Transverse colon (tissue), 4 donors: ENCODE measurements at regions not wholly inside any gene's neighbourhood (a gene's known extent, or its start where the extent isn't known, plus 50 kb on each side); places are given as distances from the start of the nearest gene placed in this dataset.

Experiments
- EP300 ChIP-seq: sonication (generic); formaldehyde crosslinking; IDR thresholded peaks from one replicate; pipeline ENCODE4 v1.6.1; 2017; ENCODE audit warnings: antibody characterized with exemption, low read depth
- POLR2A ChIP-seq: fragments of 450-650 bp; IDR thresholded peaks from one replicate; pipeline ENCODE4 v1.6.1; 2016; ENCODE audit warnings: antibody characterized with exemption, mild to moderate bottlenecking, moderate library complexity
- POLR2AphosphoS5 ChIP-seq, 3 donors: sonication (generic); formaldehyde crosslinking; IDR thresholded peaks; one replicate each; pipeline ENCODE4 v1.6.1; 2016; ENCODE audit warnings: antibody characterized with exemption in 3 of 3
- TF ChIP-seq, protein P1 (sequence below), 5 experiments: fragments of 200-600 bp in 3 of 5; fragments of 450-650 bp in 2 of 5; sonication (generic) in 3 of 5; IDR thresholded peaks; 1 replicate in 2 of 5; 2 replicates in 3 of 5; pipeline ENCODE4 v1.5.1; 2016 to 2017; ENCODE audit warnings: antibody characterized with exemption in 5 of 5, inconsistent platforms in 3 of 5, mild to moderate bottlenecking in 2 of 5, moderate library complexity in 1 of 5

DNA sequence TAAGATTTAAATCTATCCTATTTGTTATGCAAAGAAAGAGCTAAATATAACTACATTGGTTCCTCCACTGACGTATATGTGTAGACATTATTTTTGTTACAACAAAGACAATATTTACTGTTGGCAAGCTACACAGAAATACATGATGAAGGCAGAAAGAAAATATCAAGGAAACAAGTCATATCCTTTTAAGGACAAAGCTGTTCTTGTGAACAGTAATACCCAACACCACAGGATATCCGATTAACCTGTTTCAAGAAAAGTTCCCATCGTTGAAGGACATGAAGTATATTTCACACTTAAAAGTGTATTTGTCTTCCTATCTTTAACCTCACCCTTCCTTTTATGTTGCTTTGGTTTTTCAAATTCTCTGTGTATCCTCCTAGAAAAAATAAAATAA lies 235.8 kb upstream of the AADAT start:
- TF ChIP-seq, protein P1, sequence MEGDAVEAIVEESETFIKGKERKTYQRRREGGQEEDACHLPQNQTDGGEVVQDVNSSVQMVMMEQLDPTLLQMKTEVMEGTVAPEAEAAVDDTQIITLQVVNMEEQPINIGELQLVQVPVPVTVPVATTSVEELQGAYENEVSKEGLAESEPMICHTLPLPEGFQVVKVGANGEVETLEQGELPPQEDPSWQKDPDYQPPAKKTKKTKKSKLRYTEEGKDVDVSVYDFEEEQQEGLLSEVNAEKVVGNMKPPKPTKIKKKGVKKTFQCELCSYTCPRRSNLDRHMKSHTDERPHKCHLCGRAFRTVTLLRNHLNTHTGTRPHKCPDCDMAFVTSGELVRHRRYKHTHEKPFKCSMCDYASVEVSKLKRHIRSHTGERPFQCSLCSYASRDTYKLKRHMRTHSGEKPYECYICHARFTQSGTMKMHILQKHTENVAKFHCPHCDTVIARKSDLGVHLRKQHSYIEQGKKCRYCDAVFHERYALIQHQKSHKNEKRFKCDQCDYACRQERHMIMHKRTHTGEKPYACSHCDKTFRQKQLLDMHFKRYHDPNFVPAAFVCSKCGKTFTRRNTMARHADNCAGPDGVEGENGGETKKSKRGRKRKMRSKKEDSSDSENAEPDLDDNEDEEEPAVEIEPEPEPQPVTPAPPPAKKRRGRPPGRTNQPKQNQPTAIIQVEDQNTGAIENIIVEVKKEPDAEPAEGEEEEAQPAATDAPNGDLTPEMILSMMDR (IDR thresholded peaks at IDR 0.05): no peak
- TF ChIP-seq POLR2A (no peak), EP300 (no peak), POLR2AphosphoS5 (IDR thresholded peaks at IDR 0.05) (no peak)
